Transverse colon (tissue), 4 donors: ENCODE measurements at regions not wholly inside any gene's neighbourhood (a gene's known extent, or its start where the extent isn't known, plus 50 kb on each side); places are given as distances from the start of the nearest gene placed in this dataset.

Source experiments
- CTCF ChIP-seq, 5 experiments: fragments of 200-600 bp in 3 of 5; fragments of 450-650 bp in 2 of 5; sonication (generic) in 3 of 5; IDR thresholded peaks; 1 replicate in 2 of 5; 2 replicates in 3 of 5; pipeline ENCODE4 v1.5.1; 2016 to 2017; ENCODE audit warnings: antibody characterized with exemption in 5 of 5, inconsistent platforms in 3 of 5, mild to moderate bottlenecking in 2 of 5, moderate library complexity in 1 of 5
- EP300 ChIP-seq: sonication (generic); formaldehyde crosslinking; IDR thresholded peaks from one replicate; pipeline ENCODE4 v1.6.1; 2017; ENCODE audit warnings: antibody characterized with exemption, low read depth
- POLR2A ChIP-seq: fragments of 450-650 bp; IDR thresholded peaks from one replicate; pipeline ENCODE4 v1.6.1; 2016; ENCODE audit warnings: antibody characterized with exemption, mild to moderate bottlenecking, moderate library complexity
- POLR2AphosphoS5 ChIP-seq, 3 donors: sonication (generic); formaldehyde crosslinking; IDR thresholded peaks; one replicate each; pipeline ENCODE4 v1.6.1; 2016; ENCODE audit warnings: antibody characterized with exemption in 3 of 3

GRCh38 chr7:9719721-9720120, 1254.0 kb upstream of the PHF14 start:
- TF ChIP-seq EP300 = no peak
- TF ChIP-seq POLR2AphosphoS5 (IDR thresholded peaks at IDR 0.05) = no peak
- TF ChIP-seq CTCF (IDR thresholded peaks at IDR 0.05) = no peak
- no peak for TF ChIP-seq POLR2A
